HT-29 (cell line): ENCODE measurements at regions not wholly inside any gene's neighbourhood (a gene's known extent, or its start where the extent isn't known, plus 50 kb on each side); places are given as distances from the start of the nearest gene placed in this dataset.
A peak's percentile ranks its signal among the peaks of the same experiment; 100 is the strongest.

Experiments
- DNase-seq: peaks from one replicate; pipeline ENCODE4 v3.0.0-alpha.2; 2015; ENCODE audit warnings: low spot score

- peak; percentile 5 for DNase-seq
These were observed 64.6 kb upstream of the ELN start for GRCh38 chr7:73963252-73963822.

GRCh38 chr7:73964786-73965185, 63.2 kb upstream of the ELN start:
- no peak for DNase-seq

GRCh38 chr7:73966062-73966940, 61.7 kb upstream of the ELN start:
- no peak for DNase-seq

GRCh38 chr7:73966941-73967831, 60.8 kb upstream of the ELN start:
- no peak for DNase-seq

GRCh38 chr7:73967832-73968290, 60.1 kb upstream of the ELN start:
- no peak for DNase-seq

- no peak for DNase-seq
These were observed 59.5 kb upstream of the ELN start for GRCh38 chr7:73968487-73968886.

- no peak for DNase-seq
These were observed 58.0 kb upstream of the ELN start for GRCh38 chr7:73969991-73970390.

- DNase-seq, result no peak
These were observed 57.2 kb upstream of the ELN start for GRCh38 chr7:73970801-73971229.

- no peak for DNase-seq
These were observed 56.7 kb upstream of the ELN start for GRCh38 chr7:73971322-73971703.

GRCh38 chr7:73971704-73972341, 56.1 kb upstream of the ELN start:
- DNase-seq, result peak; percentile 63

- no peak for DNase-seq
These were observed 55.4 kb upstream of the ELN start for GRCh38 chr7:73972614-73973013.

GRCh38 chr7:73973091-73973490, 54.9 kb upstream of the ELN start:
- no peak for DNase-seq

- DNase-seq, result no peak
These were observed 53.6 kb upstream of the ELN start for GRCh38 chr7:73974101-73974947.

- DNase-seq, result no peak
These were observed 52.7 kb upstream of the ELN start for GRCh38 chr7:73974948-73975926.

- DNase-seq, result no peak
These were observed 51.0 kb upstream of the ELN start for GRCh38 chr7:73976761-73977618.

- DNase-seq, result peak; percentile 84
These were observed 50.1 kb upstream of the ELN start for GRCh38 chr7:73977619-73978618.
